ENCODE measurements at regions not wholly inside any gene's neighbourhood (a gene's known extent, or its start where the extent isn't known, plus 50 kb on each side); places are given as distances from the start of the nearest gene placed in this dataset.

DNA sequence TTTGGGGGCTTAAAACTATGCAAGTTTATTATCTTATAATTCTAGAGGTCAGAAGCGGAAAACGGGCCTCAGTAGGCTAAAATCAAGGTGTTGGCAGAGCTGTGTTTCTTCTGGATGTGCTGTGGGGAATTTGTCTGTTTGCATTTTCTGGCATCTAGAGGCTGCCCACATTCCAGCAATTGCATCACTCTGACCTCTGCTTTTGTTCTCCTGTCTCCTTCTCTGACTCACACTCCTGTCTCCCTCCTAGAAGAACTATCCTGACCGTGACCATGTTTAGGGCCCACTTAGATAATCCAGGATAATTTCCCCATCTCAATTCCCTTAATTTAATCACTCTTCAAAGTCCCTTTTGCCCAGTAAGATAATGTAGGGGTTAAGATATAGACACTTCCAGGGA lies 127.4 kb upstream of the DEPDC1 start:
- TF ChIP-seq, protein P1, sequence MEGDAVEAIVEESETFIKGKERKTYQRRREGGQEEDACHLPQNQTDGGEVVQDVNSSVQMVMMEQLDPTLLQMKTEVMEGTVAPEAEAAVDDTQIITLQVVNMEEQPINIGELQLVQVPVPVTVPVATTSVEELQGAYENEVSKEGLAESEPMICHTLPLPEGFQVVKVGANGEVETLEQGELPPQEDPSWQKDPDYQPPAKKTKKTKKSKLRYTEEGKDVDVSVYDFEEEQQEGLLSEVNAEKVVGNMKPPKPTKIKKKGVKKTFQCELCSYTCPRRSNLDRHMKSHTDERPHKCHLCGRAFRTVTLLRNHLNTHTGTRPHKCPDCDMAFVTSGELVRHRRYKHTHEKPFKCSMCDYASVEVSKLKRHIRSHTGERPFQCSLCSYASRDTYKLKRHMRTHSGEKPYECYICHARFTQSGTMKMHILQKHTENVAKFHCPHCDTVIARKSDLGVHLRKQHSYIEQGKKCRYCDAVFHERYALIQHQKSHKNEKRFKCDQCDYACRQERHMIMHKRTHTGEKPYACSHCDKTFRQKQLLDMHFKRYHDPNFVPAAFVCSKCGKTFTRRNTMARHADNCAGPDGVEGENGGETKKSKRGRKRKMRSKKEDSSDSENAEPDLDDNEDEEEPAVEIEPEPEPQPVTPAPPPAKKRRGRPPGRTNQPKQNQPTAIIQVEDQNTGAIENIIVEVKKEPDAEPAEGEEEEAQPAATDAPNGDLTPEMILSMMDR (IDR thresholded peaks at IDR 0.05): no peak
- TF ChIP-seq POLR2A (IDR thresholded peaks at IDR 0.05): no peak
